Heart left ventricle (tissue), 13 donors: ENCODE measurements at regions not wholly inside any gene's neighbourhood (a gene's known extent, or its start where the extent isn't known, plus 50 kb on each side); places are given as distances from the start of the nearest gene placed in this dataset.

Experiments used
- POLR2A ChIP-seq, 2 donors: fragments of 450-650 bp; IDR thresholded peaks; one replicate each; pipeline ENCODE4 v1.6.1; 2017; ENCODE audit warnings: antibody characterized with exemption in 2 of 2, mild to moderate bottlenecking in 2 of 2, moderate library complexity in 2 of 2
- TF ChIP-seq, protein P1 (sequence below), 12 donors: fragments of 200-600 bp; sonication (generic) in 4 of 12; IDR thresholded peaks; one replicate each; pipeline versions ENCODE4 v1.5.0 to v1.8.0; 2018 to 2022; ENCODE audit warnings: antibody characterized with exemption in 12 of 12, mild to moderate bottlenecking in 5 of 12
- donor health status: ischemic (EF 13 %, LVEDD 7.1; RV severe dilation, severe dysfunction).
- donor health status: DM: no; HTN: yes; CAD: no.
- donor health status: DM: no; HTN: no; CAD: no.
- donor health status: ischemic (EF 25% LVEDD 6.9; RV normal size, moderate dysfunction).
- donor health status: ischemic (EF 25% LVEDD 5.7; RV mildly dilated, moderate dysfunction).
- donor health status: ischemic (EF 35%, LVEDD 5.7; RV mildly dilated, moderate dysfunction).
- donor health status: nonischemic (EF 11% LVEDD 7.7; RV severe dilation, severe dysfunction).
- donor health status: DM: yes; HTN: yes; CAD: no.
- donor health status: PGD.
- donor health status: ischemic (EF 29% LVEDD 5.4; RV normal size, mild dysfunction).
- donor health status: nonischemic (EF 23%, LVEDD 6.1; RV moderate dilation, normal function).

DNA sequence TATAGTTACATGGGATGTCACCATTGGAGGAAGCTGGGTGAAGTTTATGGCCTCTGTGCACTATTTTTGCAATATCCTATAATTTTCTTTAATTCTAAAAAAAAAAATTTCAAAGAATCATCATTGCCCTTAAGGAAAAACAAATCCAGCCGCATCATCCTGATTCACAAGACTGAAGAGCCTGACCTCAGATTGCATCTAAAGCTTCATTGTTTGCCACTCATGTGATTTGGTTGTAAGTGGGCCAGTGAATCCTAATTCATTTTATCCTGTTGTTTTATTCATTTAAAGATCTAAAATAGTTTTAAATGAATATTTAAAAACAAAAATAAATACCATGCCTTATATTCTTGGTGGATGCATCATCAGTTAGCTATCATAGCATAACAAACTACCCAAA, 504.5 kb downstream of the TBC1D4 start:
- TF ChIP-seq, protein P1, sequence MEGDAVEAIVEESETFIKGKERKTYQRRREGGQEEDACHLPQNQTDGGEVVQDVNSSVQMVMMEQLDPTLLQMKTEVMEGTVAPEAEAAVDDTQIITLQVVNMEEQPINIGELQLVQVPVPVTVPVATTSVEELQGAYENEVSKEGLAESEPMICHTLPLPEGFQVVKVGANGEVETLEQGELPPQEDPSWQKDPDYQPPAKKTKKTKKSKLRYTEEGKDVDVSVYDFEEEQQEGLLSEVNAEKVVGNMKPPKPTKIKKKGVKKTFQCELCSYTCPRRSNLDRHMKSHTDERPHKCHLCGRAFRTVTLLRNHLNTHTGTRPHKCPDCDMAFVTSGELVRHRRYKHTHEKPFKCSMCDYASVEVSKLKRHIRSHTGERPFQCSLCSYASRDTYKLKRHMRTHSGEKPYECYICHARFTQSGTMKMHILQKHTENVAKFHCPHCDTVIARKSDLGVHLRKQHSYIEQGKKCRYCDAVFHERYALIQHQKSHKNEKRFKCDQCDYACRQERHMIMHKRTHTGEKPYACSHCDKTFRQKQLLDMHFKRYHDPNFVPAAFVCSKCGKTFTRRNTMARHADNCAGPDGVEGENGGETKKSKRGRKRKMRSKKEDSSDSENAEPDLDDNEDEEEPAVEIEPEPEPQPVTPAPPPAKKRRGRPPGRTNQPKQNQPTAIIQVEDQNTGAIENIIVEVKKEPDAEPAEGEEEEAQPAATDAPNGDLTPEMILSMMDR (IDR thresholded peaks at IDR 0.05): no peak
- TF ChIP-seq POLR2A (IDR thresholded peaks at IDR 0.05): no peak
